ENCODE measurements at regions not wholly inside any gene's neighbourhood (a gene's known extent, or its start where the extent isn't known, plus 50 kb on each side); places are given as distances from the start of the nearest gene placed in this dataset.
A peak's percentile ranks its signal among the peaks of the same experiment; 100 is the strongest.
"Not testable (repeated sequence)": the region's sequence is repeated elsewhere in the genome, so short reads cannot be mapped to it uniquely, and the experiment has no call there.

DNA sequence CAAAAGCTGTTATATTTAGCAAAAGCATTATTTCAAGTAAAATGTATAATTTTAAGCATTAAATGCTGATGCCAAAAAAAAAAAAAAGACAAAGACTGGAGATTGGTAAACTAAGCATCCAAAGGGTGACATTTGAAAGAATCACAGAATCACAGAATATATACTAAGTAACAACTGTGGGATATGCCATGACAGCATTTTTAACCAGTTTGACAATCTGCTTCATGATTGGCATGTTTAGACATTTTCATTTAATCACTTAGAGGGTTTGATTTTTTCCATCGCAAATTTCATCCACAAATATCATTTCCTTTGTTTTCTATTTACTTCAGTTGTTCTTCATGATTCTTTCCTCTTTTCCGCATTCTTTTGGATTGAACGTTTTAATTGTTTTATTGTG, 66.9 kb upstream of the TMEM18 start:
- no peak overlapping the region for H3K27ac ChIP-seq
- 76 to 96% (median 81%) methylated on average over 3 of the region's 3 CpGs for WGBS, 3 donors

GRCh38 chr2:742221-742620, 65.0 kb upstream of the TMEM18 start:
- Histone ChIP-seq H3K27ac (no peak overlapping the region), H3K9me3 (no peaks in the 10 kb centered on the region), H3K36me3 (no peaks in the 10 kb centered on the region), H3K27me3 (no peaks in the 10 kb centered on the region), H3K4me3 (no peak overlapping the region), H3K4me1 (ENCODE audit: insufficient read depth) (peaks cover 2% of the 10 kb centered on the region)
- intact Hi-C loops (cut with DNase I): no loop called here
- DNase-seq: no peak
- TF ChIP-seq POLR2A (IDR thresholded peaks at IDR 0.05) (no peak), EP300 (IDR thresholded peaks at IDR 0.05) (no peak), CTCF (IDR thresholded peaks at IDR 0.05) (no peak)
- WGBS, 3 donors: 63 to 85% (median 66%) methylated on average over 9 of the region's 9 CpGs

More for the DNA sequence above, 66.9 kb upstream of the TMEM18 start:
- Histone ChIP-seq H3K4me3 (no peak overlapping the region), H3K9me3 (no peaks in the 10 kb centered on the region), H3K36me3 (no peaks in the 10 kb centered on the region), H3K4me1 (ENCODE audit: insufficient read depth) (peaks cover 2% of the 10 kb centered on the region), H3K27me3 (no peaks in the 10 kb centered on the region)
- intact Hi-C loops (cut with DNase I): no loop called here
- no peak for TF ChIP-seq CTCF (IDR thresholded peaks at IDR 0.05)
- no peak for TF ChIP-seq POLR2A (IDR thresholded peaks at IDR 0.05)
- no peak for TF ChIP-seq EP300 (IDR thresholded peaks at IDR 0.05)
- DNase-seq: no peak

GRCh38 chr2:741195-741496, 63.9 kb upstream of the TMEM18 start:
- intact Hi-C loops (cut with DNase I): no loop called here
- peak overlapping the region in 1 of 2 donors; percentile 95 for H3K27ac ChIP-seq
- 10 to 20% (median 12%) methylated on average over 3 of the region's 3 CpGs for WGBS, 3 donors

GRCh38 chr2:740322-741194, 63.4 kb upstream of the TMEM18 start:
- H3K27me3 ChIP-seq; H3K4me1 ChIP-seq (ENCODE audit: insufficient read depth); intact Hi-C loops (cut with DNase I); H3K36me3 ChIP-seq; H3K9me3 ChIP-seq: not testable (repeated sequence)
- peak overlapping the region; percentile 45 for H3K4me3 ChIP-seq
- peak; percentile 89 to 98 (median 92) for DNase-seq
- H3K27ac ChIP-seq: peak overlapping the region; percentile 42 to 95
- WGBS, 3 donors: 1 to 3% (median 1%) methylated on average over 40 to 41 of the region's 41 CpGs

More at GRCh38 chr2:741195-741496, 63.9 kb upstream of the TMEM18 start:
- no peaks in the 10 kb centered on the region for H3K36me3 ChIP-seq
- H3K9me3 ChIP-seq: no peaks in the 10 kb centered on the region
- no peak for DNase-seq
- H3K4me1 ChIP-seq (ENCODE audit: insufficient read depth): peaks cover 2% of the 10 kb centered on the region
- TF ChIP-seq EP300 (IDR thresholded peaks at IDR 0.05): no peak
- TF ChIP-seq CTCF (IDR thresholded peaks at IDR 0.05): no peak
- TF ChIP-seq POLR2A (IDR thresholded peaks at IDR 0.05): no peak
- peak overlapping the region; percentile 45 for H3K4me3 ChIP-seq
- no peaks in the 10 kb centered on the region for H3K27me3 ChIP-seq

DNA sequence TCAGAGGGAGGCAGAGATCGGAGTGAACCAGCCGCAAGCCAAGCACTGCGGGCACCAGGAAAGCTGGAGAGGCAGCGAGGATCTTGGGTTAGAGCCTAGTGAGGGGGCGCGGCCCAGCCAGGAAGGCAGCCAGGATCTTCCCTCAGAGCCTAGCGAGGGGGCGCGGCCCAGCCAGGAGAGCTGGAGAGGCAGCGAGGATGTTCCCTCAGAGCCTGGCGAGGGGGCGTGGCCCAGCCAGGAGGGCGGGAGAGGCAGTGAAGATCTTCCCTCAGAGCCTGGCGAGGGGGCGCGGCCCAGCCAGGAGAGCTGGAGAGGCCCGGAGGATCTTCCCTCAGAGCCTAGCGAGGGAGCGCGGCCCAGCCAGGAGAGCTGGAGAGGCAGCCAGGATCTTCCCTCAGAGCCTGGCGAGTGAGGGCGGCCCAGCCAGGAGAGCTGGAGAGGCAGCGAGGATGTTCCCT, 62.7 kb upstream of the TMEM18 start:
- peak; percentile 75 to 89 (median 85) for DNase-seq
- H3K27me3 ChIP-seq; H3K9me3 ChIP-seq; H3K4me1 ChIP-seq (ENCODE audit: insufficient read depth); H3K36me3 ChIP-seq: not testable (repeated sequence)
- WGBS, 3 donors: 1 to 9% (median 1%) methylated on average over 20 to 23 of the region's 23 CpGs
- intact Hi-C loops (cut with DNase I): loop anchor here in 1 of 4 donors (5.0 kb wide), 1 partner anchor 63 kb away; the partner anchor contains the start of gene TMEM18
- Histone ChIP-seq H3K4me3 (peak overlapping the region; percentile 45), H3K27ac (peak overlapping the region; percentile 42 to 95)

Measured in ovary (tissue), 7 donors.